H1 (cell line): ENCODE measurements at regions not wholly inside any gene's neighbourhood (a gene's known extent, or its start where the extent isn't known, plus 50 kb on each side); places are given as distances from the start of the nearest gene placed in this dataset.

Source experiments
- CTCF ChIA-PET: fragments of 300-600 bp; sonication (Branson Sonifier 250); formaldehyde crosslinking; loops from one replicate; lab custom pipeline; 2021; ENCODE audit not compliant: partially characterized antibody; lab: Charles Lee
- POLR2A ChIA-PET: fragments of 300-600 bp; sonication (Branson Sonifier 250); formaldehyde crosslinking; loops from one replicate; lab custom pipeline; 2021; ENCODE audit warnings: inconsistent platforms; ENCODE audit not compliant: partially characterized antibody; lab: Charles Lee
- DNase-seq, 2 experiments: peaks; one replicate each; pipeline versions ENCODE4 v3.0.0 to v3.0.0-alpha.2; 2010 to 2022; ENCODE audit warnings: low spot score in 2 of 2, low read depth in 1 of 2, mixed read lengths in 1 of 2
- FAIRE-seq: peaks from 2 replicates; lab custom pipeline; 2011; peaks lifted over from hg19 to GRCh38; lab: Jason Lieb, UNC
- H2AFZ ChIP-seq: 2 replicates; pipeline ENCODE4 v1.8.1; 2012; ENCODE audit warnings: low read length, inconsistent platforms
- H2AK5ac ChIP-seq: 2 replicates; pipeline ENCODE4 v1.6.1; 2013; ENCODE audit warnings: low read depth, low read length
- H2BK120ac ChIP-seq: replicated peaks from 2 replicates; pipeline ENCODE3; 2013; ENCODE audit warnings: low read depth, low read length, inconsistent platforms
- H2BK12ac ChIP-seq: 2 replicates; pipeline ENCODE4 v1.6.1; 2013; ENCODE audit warnings: low read depth, low read length
- H2BK15ac ChIP-seq: 2 replicates; pipeline ENCODE4 v1.6.1; 2013; ENCODE audit warnings: low read length
- H2BK20ac ChIP-seq: 2 replicates; pipeline ENCODE4 v1.6.1; 2013; ENCODE audit warnings: low read length
- H2BK5ac ChIP-seq: 2 replicates; pipeline ENCODE4 v1.6.1; 2013; ENCODE audit warnings: low read depth, low read length
- H3K14ac ChIP-seq: 2 replicates; pipeline ENCODE4 v1.6.1; 2013; ENCODE audit warnings: inconsistent platforms; ENCODE audit not compliant: insufficient read length
- H3K18ac ChIP-seq: 2 replicates; pipeline ENCODE4 v1.6.1; 2013; ENCODE audit warnings: low read length; ENCODE audit errors: extremely low read depth
- H3K23ac ChIP-seq: 2 replicates; pipeline ENCODE4 v1.6.1; 2013; ENCODE audit warnings: inconsistent platforms; ENCODE audit not compliant: insufficient read length
- H3K23me2 ChIP-seq: 2 replicates; pipeline ENCODE4 v1.6.1; 2013; ENCODE audit warnings: low read depth, low read length
- H3K27ac ChIP-seq: 2 replicates; pipeline ENCODE4 v1.6.1; 2011; ENCODE audit warnings: low read depth, low read length, inconsistent platforms
- H3K27me3 ChIP-seq, 4 experiments: replicated peaks in 1 of 4; 1 replicate in 1 of 4; 2 replicates in 3 of 4; pipeline versions ENCODE4 v1.6.1 to v1.8.1; 2011 to 2013; ENCODE audit warnings: low read length in 3 of 4, mild to moderate bottlenecking in 3 of 4, inconsistent platforms in 2 of 4, mixed read lengths in 2 of 4, moderate library complexity in 1 of 4; ENCODE audit not compliant: control insufficient read depth in 3 of 4, insufficient read depth in 3 of 4; ENCODE audit errors: extremely low read depth in 1 of 4
- H3K36me3 ChIP-seq, 4 experiments: 2 replicates each; pipeline versions ENCODE4 v1.6.1 to v1.8.1; 2011 to 2013; ENCODE audit warnings: mild to moderate bottlenecking in 4 of 4, low read length in 3 of 4, moderate library complexity in 2 of 4, control low read depth in 1 of 4, inconsistent platforms in 1 of 4; ENCODE audit not compliant: insufficient read depth in 4 of 4, control insufficient read depth in 2 of 4
- H3K4ac ChIP-seq: replicated peaks from 2 replicates; pipeline ENCODE3; 2013; ENCODE audit warnings: low read length, low read depth, mixed read lengths, inconsistent platforms; ENCODE audit not compliant: insufficient read length
- H3K4me1 ChIP-seq, 4 experiments: replicated peaks in 1 of 4; 1 replicate in 1 of 4; 2 replicates in 3 of 4; pipeline versions ENCODE4 v1.6.1 to v1.8.1; 2011 to 2013; ENCODE audit warnings: low read length in 3 of 4, inconsistent platforms in 2 of 4, mixed read lengths in 1 of 4; ENCODE audit not compliant: insufficient read depth in 4 of 4, control insufficient read depth in 3 of 4
- H3K4me2 ChIP-seq, 2 experiments: 2 replicates each; pipeline versions ENCODE4 v1.6.1 to v1.8.1; 2011 to 2013; ENCODE audit warnings: low read depth in 2 of 2, low read length in 2 of 2, control low read depth in 1 of 2, inconsistent platforms in 1 of 2, mild to moderate bottlenecking in 1 of 2; ENCODE audit not compliant: insufficient read depth in 1 of 2
- H3K4me3 ChIP-seq, 4 experiments: fragments of 200-600, 300-600 bp in 1 of 4; sonication (generic), shearing (Covaris generic), sonication (Bioruptor Twin) in 1 of 4; 2 replicates each; pipeline versions ENCODE4 v1.5.1 to v1.8.1; 2011 to 2016; ENCODE audit warnings: low read length in 4 of 4, low read depth in 3 of 4, control low read depth in 2 of 4, inconsistent platforms in 2 of 4, mild to moderate bottlenecking in 2 of 4, mixed read lengths in 1 of 4, moderate library complexity in 1 of 4; ENCODE audit not compliant: insufficient read depth in 2 of 4; ENCODE audit errors: extremely low read depth in 1 of 4
- H3K56ac ChIP-seq: replicated peaks from 2 replicates; pipeline ENCODE3; 2013; ENCODE audit warnings: low read depth, mild to moderate bottlenecking, mixed read lengths, low read length, inconsistent platforms; ENCODE audit not compliant: insufficient read length
- H3K79me1 ChIP-seq: 2 replicates; pipeline ENCODE4 v1.6.1; 2013; ENCODE audit warnings: low read depth, low read length, control low read depth
- H3K79me2 ChIP-seq, 2 experiments: 2 replicates each; pipeline versions ENCODE4 v1.6.1 to v1.8.1; 2012 to 2013; ENCODE audit warnings: low read length in 2 of 2, mild to moderate bottlenecking in 2 of 2, inconsistent platforms in 1 of 2; ENCODE audit not compliant: insufficient read depth in 2 of 2, control insufficient read depth in 1 of 2
- H3K9ac ChIP-seq, 4 experiments: replicated peaks in 1 of 4; 1 replicate in 1 of 4; 2 replicates in 3 of 4; pipeline versions ENCODE4 v1.6.1 to v1.8.1; 2011 to 2013; ENCODE audit warnings: low read depth in 3 of 4, low read length in 3 of 4, control low read depth in 2 of 4, mild to moderate bottlenecking in 2 of 4, moderate library complexity in 2 of 4, inconsistent platforms in 1 of 4; ENCODE audit errors: extremely low read depth in 1 of 4
- H3K9me3 ChIP-seq, 2 experiments: 2 replicates each; pipeline versions ENCODE4 v1.6.1 to v1.8.1; 2012 to 2013; ENCODE audit warnings: mild to moderate bottlenecking in 2 of 2, moderate library complexity in 2 of 2, control low read depth in 1 of 2, inconsistent platforms in 1 of 2, low read depth in 1 of 2, low read length in 1 of 2, mixed read lengths in 1 of 2; ENCODE audit not compliant: insufficient read depth in 2 of 2
- H4K20me1 ChIP-seq, 2 experiments: replicated peaks in 1 of 2; 2 replicates each; pipeline versions ENCODE3 to v1.8.1; 2011 to 2013; ENCODE audit warnings: inconsistent platforms in 2 of 2, low read length in 2 of 2, mild to moderate bottlenecking in 1 of 2; ENCODE audit not compliant: insufficient read depth in 2 of 2, control insufficient read depth in 1 of 2
- H4K5ac ChIP-seq: 2 replicates; pipeline ENCODE4 v1.6.1; 2013; ENCODE audit warnings: low read length, low read depth, mixed read lengths, inconsistent platforms; ENCODE audit not compliant: insufficient read length
- H4K8ac ChIP-seq: 2 replicates; pipeline ENCODE4 v1.8.0; 2013; ENCODE audit warnings: mild to moderate bottlenecking, moderate library complexity, low read length, inconsistent platforms; ENCODE audit not compliant: insufficient read depth; ENCODE audit errors: extremely low read depth
- H4K91ac ChIP-seq: replicated peaks from 2 replicates; pipeline ENCODE3; 2013; ENCODE audit warnings: low read length, mixed read lengths, inconsistent platforms; ENCODE audit not compliant: insufficient read length
- BRCA1 ChIP-seq: IDR thresholded peaks from 2 replicates; pipeline ENCODE4 v1.6.1; 2012; ENCODE audit warnings: low read depth, low read length, improper control_type of control experiment
- CHD1 ChIP-seq: IDR thresholded peaks from 2 replicates; pipeline ENCODE4 v1.6.1; 2012; ENCODE audit warnings: low read depth, low read length, improper control_type of control experiment
- EGR1 ChIP-seq: IDR thresholded peaks from 2 replicates; pipeline ENCODE4 v1.6.1; 2011; ENCODE audit warnings: low read depth, low read length, borderline replicate concordance
- RNF2 ChIP-seq: fragments of 200-900, 300-1000 bp; sonication (generic); IDR thresholded peaks from 2 replicates; pipeline ENCODE4 v1.7.1; 2016; ENCODE audit warnings: borderline replicate concordance, low read depth, mild to moderate bottlenecking, antibody characterized with exemption, low read length; ENCODE audit not compliant: poor library complexity, severe bottlenecking; ENCODE audit errors: missing control alignments
- ZNF274 ChIP-seq: IDR thresholded peaks from 2 replicates; pipeline ENCODE4 v1.7.0; 2012; ENCODE audit warnings: low read length, borderline replicate concordance; ENCODE audit errors: extremely low read depth
- WGBS, 2 experiments: shearing (Covaris generic) in 1 of 2; methylation state at CpG; one replicate each; pipeline versions ENCODE4 v1.1.6 to v1.1.7; 2013 to 2015; ENCODE audit warnings: low lambda C conversion rate in 2 of 2, mixed read lengths in 2 of 2, inconsistent platforms in 1 of 2, low coverage in 1 of 2, missing lambda C conversion rate in 1 of 2; ENCODE audit not compliant: insufficient replicate concordance in 2 of 2, insufficient coverage in 1 of 2, insufficient read length in 1 of 2; ENCODE audit errors: extremely low coverage in 1 of 2, missing lambda C conversion rate in 1 of 2; 5-methylcytosine and 5-hydroxymethylcytosine counted together
- TF ChIP-seq, protein P1 (sequence below): IDR thresholded peaks from 2 replicates; pipeline ENCODE4 v1.6.1; 2012; ENCODE audit warnings: inconsistent platforms

- Histone ChIP-seq H3K27me3 (no peaks in the 10 kb centered on the region), H4K8ac (no peak overlapping the region), H3K23me2 (no peaks in the 10 kb centered on the region), H4K20me1 (no peaks in the 10 kb centered on the region), H3K18ac (no peak overlapping the region), H2AFZ (no peak overlapping the region), H2BK20ac (no peak overlapping the region), H3K36me3 (no peaks in the 10 kb centered on the region), H3K56ac (no peak overlapping the region), H3K79me2 (no peaks in the 10 kb centered on the region), H3K23ac (no peak overlapping the region), H2BK12ac (no peak overlapping the region), H3K4ac (no peak overlapping the region), H3K9me3 (no peaks in the 10 kb centered on the region), H3K14ac (no peak overlapping the region), H4K5ac (no peak overlapping the region), H3K4me1 (no peaks in the 10 kb centered on the region), H3K79me1 (no peaks in the 10 kb centered on the region), H3K9ac (no peak overlapping the region), H2BK120ac (no peak overlapping the region), H2BK5ac (no peak overlapping the region), H3K27ac (no peak overlapping the region), H3K4me3 (no peak overlapping the region), H4K91ac (no peak overlapping the region), H2BK15ac (no peak overlapping the region), H2AK5ac (no peak overlapping the region), H3K4me2 (no peak overlapping the region)
- no peak for FAIRE-seq
- CTCF ChIA-PET = no interaction called here
- WGBS, 2 experiments = 38% methylated on average over 1 of the region's 1 CpG; no CpG with 5 or more reads in 1 of the 2 experiments
- POLR2A ChIA-PET = no interaction called here
- no peak for DNase-seq
- TF ChIP-seq, protein P1, sequence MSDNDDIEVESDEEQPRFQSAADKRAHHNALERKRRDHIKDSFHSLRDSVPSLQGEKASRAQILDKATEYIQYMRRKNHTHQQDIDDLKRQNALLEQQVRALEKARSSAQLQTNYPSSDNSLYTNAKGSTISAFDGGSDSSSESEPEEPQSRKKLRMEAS = no peak
- TF ChIP-seq EGR1 = no peak
- TF ChIP-seq ZNF274 = no peak
- TF ChIP-seq CHD1 = no peak
- TF ChIP-seq BRCA1 = no peak
- no peak for TF ChIP-seq RNF2
Measured at GRCh38 chr12:58067610-58068387, 126.4 kb downstream of the ATP23 start.
